ENCODE measurements at regions not wholly inside any gene's neighbourhood (a gene's known extent, or its start where the extent isn't known, plus 50 kb on each side); places are given as distances from the start of the nearest gene placed in this dataset.

- no peak for DNase-seq
Measured at GRCh38 chr2:64196963-64197362, 52.7 kb upstream of the PELI1 start.

GRCh38 chr2:64201151-64201550, 56.9 kb upstream of the PELI1 start:
- DNase-seq = no peak

GRCh38 chr2:64202206-64202845, 58.1 kb upstream of the PELI1 start:
- no peak for DNase-seq

GRCh38 chr2:64203131-64203857, 59.1 kb upstream of the PELI1 start:
- DNase-seq = no peak

- no peak for DNase-seq
Measured at GRCh38 chr2:64203858-64204632, 59.8 kb upstream of the PELI1 start.

- DNase-seq = no peak
Measured at GRCh38 chr2:64204703-64205102, 60.5 kb upstream of the PELI1 start.

GRCh38 chr2:64205415-64205814, 61.2 kb upstream of the PELI1 start:
- no peak for DNase-seq

GRCh38 chr2:64207573-64207972, 63.4 kb upstream of the PELI1 start:
- no peak for DNase-seq

GRCh38 chr2:64210816-64211215, 66.6 kb upstream of the PELI1 start:
- no peak for DNase-seq

- no peak for DNase-seq
Measured at GRCh38 chr2:64211276-64211921, 67.2 kb upstream of the PELI1 start.

- no peak for DNase-seq
Measured at GRCh38 chr2:64212346-64212745, 68.1 kb upstream of the PELI1 start.

- DNase-seq = no peak
Measured at GRCh38 chr2:64212801-64213321, 68.6 kb upstream of the PELI1 start.

GRCh38 chr2:64213532-64214275, 69.5 kb upstream of the PELI1 start:
- no peak for DNase-seq

GRCh38 chr2:64214281-64215115, 70.3 kb upstream of the PELI1 start:
- peak; percentile 11 for DNase-seq

- no peak for DNase-seq
Measured at GRCh38 chr2:64217198-64217869, 73.1 kb upstream of the PELI1 start.

GRCh38 chr2:64218137-64218802, 74.0 kb upstream of the PELI1 start:
- no peak for DNase-seq

GRCh38 chr2:64219149-64219548, 74.9 kb upstream of the PELI1 start:
- no peak for DNase-seq

- no peak for DNase-seq
Measured at GRCh38 chr2:64220265-64220664, 76.0 kb upstream of the PELI1 start.

GRCh38 chr2:64220894-64221617, 76.8 kb upstream of the PELI1 start:
- DNase-seq = no peak

- DNase-seq = no peak
Measured at GRCh38 chr2:64221935-64222334, 77.7 kb upstream of the PELI1 start.

All from COR-L47 (cell line).